SK-N-MC (cell line): ENCODE measurements at regions not wholly inside any gene's neighbourhood (a gene's known extent, or its start where the extent isn't known, plus 50 kb on each side); places are given as distances from the start of the nearest gene placed in this dataset.

Experiments
- EZH2 ChIP-seq: fragments of 200-600 bp; sonication (generic); IDR thresholded peaks from one replicate; pipeline ENCODE4 v1.6.1; 2017; ENCODE audit warnings: antibody characterized with exemption
- POLR2AphosphoS5 ChIP-seq: IDR thresholded peaks from 2 replicates; pipeline ENCODE4 v1.6.1; 2012; ENCODE audit warnings: mild to moderate bottlenecking, low read depth, low read length, borderline replicate concordance

DNA sequence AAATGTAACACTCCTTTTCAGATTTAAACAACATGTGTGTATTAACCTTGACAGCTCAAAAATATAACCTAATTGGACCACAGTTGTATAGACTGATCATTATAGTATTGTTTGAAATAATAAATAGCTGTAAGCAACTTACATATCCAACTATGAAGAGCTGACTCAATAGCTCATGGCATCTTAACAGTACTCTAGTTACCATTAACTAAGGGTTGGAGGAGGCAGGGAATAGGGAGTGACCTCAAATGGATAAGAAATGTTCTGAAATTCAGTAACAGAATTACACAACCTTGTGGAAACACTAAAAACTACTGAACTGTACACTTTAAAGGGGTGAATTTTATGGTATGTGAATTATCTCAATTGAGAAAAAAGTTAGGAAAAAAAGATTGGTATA, 136.5 kb upstream of the CPEB2 start:
- TF ChIP-seq EZH2: no peak
- TF ChIP-seq POLR2AphosphoS5: no peak
